Fibroblast of mammary gland (primary cell): ENCODE measurements at regions not wholly inside any gene's neighbourhood (a gene's known extent, or its start where the extent isn't known, plus 50 kb on each side); places are given as distances from the start of the nearest gene placed in this dataset.

Source experiments
- DNase-seq: peaks from one replicate; pipeline ENCODE4 v3.0.0-alpha.2; 2010; ENCODE audit warnings: low read depth
- H3K4me3 ChIP-seq: 2 replicates; pipeline ENCODE4 v1.5.1; 2011; ENCODE audit warnings: low read depth, mild to moderate bottlenecking, low read length, moderate library complexity; ENCODE audit not compliant: control insufficient read depth
- TF ChIP-seq, protein P1 (sequence below): conservative IDR thresholded peaks from 2 replicates; pipeline ENCODE4 v1.5.1; 2011; ENCODE audit warnings: low read depth, low read length, inconsistent platforms; ENCODE audit not compliant: control insufficient read depth, insufficient read depth

DNA sequence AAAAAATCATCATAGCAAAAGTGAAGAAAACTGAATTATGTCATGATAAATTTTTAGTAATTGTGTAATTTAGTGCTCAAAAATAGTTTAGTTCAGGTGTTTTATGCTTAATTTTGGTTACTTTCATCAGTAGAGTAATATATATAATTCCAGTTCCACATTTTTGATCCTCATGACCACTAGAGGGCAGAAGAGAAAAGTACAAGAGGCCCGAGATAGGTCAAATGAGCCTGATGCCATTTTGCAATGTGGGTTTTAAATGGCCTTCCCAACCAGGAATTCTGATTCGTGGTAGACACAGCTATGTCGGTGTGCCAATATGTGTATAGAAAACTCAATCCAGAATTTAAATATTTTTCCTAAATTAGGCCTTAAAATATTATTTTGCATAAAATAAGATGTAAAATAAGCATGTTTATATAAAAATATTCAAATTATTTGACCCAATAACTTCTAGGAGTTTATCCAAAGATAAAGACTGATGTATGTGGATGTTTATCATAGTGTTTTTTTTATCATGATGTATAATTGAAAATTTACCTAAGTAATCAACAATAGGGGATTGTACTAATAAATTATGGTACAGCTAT lies 159.7 kb upstream of the RPS6KA2 start:
- no peak overlapping the region for H3K4me3 ChIP-seq
- DNase-seq = peak; percentile 76
- TF ChIP-seq, protein P1, sequence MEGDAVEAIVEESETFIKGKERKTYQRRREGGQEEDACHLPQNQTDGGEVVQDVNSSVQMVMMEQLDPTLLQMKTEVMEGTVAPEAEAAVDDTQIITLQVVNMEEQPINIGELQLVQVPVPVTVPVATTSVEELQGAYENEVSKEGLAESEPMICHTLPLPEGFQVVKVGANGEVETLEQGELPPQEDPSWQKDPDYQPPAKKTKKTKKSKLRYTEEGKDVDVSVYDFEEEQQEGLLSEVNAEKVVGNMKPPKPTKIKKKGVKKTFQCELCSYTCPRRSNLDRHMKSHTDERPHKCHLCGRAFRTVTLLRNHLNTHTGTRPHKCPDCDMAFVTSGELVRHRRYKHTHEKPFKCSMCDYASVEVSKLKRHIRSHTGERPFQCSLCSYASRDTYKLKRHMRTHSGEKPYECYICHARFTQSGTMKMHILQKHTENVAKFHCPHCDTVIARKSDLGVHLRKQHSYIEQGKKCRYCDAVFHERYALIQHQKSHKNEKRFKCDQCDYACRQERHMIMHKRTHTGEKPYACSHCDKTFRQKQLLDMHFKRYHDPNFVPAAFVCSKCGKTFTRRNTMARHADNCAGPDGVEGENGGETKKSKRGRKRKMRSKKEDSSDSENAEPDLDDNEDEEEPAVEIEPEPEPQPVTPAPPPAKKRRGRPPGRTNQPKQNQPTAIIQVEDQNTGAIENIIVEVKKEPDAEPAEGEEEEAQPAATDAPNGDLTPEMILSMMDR = peak; percentile 68

DNA sequence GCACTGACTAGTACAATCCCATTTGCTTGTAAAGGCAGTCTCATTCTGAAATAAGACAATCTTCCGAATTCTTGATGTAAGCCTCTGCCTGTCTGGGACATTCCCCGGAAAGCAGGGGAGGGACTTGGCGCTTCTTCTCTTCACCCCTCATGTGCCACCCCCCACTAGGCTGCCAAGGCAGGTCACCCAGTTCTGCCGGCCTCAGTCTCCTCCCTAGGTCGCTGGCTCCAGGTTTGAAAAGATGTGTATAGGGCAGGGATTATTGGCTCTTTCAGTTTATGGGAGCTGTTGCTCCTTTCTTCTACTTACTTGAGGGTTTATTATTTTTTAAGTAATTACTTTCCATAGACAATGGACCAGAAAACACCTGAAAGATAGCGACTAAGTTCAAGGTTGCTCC lies 158.1 kb upstream of the RPS6KA2 start:
- TF ChIP-seq, protein P1 = no peak
- H3K4me3 ChIP-seq = no peak overlapping the region
- DNase-seq = no peak

GRCh38 chr6:166784691-166785090 lies 157.6 kb upstream of the RPS6KA2 start:
- TF ChIP-seq, protein P1 = no peak
- H3K4me3 ChIP-seq = no peak overlapping the region
- peak; percentile 43 for DNase-seq

DNA sequence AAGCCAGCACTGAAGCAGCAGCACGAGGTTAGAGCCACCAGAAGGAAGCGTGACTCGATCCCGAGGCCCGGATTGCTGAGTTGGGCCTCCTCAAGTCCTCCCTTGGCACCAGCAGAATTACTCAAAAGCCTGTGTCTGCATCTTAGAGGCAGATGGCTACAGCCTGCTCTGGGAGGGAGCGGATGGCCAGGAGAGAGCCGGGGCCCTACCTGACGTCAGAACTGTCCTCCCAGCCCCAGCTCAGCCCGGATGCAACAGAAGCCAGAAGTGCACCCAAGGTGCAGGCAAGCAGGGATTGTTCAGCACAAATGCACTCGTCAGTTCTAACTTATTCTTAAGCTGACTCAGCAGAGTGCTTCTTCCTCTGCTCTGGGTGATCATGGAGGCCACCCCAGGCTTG lies 155.5 kb upstream of the RPS6KA2 start:
- DNase-seq = no peak
- H3K4me3 ChIP-seq = no peak overlapping the region
- TF ChIP-seq, protein P1 = no peak

GRCh38 chr6:166781331-166781730 lies 154.3 kb upstream of the RPS6KA2 start:
- no peak for DNase-seq
- TF ChIP-seq, protein P1 = no peak

DNA sequence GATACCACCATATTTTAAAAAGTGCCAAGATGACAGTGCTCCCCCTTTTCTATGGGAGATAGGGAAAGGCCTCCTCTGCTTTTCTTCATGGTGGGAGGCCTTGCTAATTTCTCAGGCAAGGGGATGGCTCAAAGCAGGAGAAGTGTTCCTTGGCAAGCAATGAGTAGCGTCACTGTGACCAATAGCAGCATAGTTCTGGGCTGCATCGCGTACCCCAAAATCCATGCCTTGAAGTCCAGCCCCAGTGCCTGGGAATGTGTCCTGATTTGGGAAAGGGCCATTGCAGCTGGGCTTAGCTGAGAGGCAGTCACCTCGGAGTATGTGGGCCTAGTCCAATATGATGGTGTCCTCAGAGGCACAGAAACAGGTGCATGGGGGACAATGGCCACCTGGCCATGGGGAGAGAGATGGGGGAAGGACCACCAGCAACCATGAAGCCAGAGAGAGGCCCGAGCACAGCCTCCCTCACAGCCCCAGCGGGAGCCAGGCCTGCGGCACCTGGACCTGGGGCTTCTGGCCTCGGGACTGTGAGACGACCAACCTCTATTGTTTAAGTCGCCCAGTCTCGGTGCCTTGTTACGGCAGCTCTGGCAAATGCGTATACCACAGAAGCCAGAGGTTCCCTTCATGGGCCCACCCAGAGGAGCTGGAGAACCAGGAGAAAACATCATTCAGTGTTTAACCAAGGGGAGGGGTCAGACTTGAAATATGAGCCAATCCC lies 153.1 kb upstream of the RPS6KA2 start:
- no peak overlapping the region for H3K4me3 ChIP-seq
- DNase-seq = no peak
- TF ChIP-seq, protein P1 = no peak

More at GRCh38 chr6:166781331-166781730, 154.3 kb upstream of the RPS6KA2 start:
- H3K4me3 ChIP-seq = no peak overlapping the region
